ENCODE measurements at regions not wholly inside any gene's neighbourhood (a gene's known extent, or its start where the extent isn't known, plus 50 kb on each side); places are given as distances from the start of the nearest gene placed in this dataset.

DNA sequence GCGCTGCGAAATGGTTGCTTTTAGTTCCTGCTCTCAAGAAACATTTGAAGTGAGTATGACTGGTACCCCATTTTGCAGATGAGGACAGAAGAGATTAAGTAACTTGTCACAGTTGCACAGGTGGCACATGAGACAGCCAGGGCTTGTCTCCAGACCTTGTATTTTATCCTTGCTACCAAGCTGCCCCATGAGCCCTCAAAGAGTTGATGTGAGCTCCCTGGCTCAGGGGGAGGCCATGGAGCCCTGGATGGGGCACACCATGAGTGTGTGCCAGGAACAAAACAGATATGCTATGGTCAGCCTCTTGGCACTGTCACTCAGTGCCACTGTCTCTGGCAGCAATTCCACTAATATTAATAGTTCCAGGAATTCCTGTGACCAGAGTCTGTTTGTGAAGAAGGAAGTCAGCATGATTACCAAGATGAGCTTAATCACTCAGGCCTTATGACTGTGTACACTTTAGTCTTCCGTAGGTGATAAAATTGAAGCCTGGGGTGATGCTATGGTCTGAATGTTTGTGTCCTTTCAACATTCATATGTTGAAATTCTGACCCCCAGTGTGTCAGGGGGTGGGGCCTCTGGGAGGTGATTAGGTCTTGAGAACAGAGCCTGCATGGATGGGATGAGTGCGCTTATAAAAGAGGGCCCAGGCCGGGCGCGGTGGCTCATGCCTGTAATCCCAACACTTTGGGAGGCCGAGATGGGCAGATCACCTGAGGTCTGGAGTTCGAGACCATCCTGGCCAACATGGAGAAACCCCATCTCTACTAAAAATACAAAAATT lies 806.8 kb downstream of the AACS start:
- Histone ChIP-seq H3K9me3 (replicated peaks in 1 of 3) (no peaks in the 10 kb centered on the region), H3K4me3 (no peak overlapping the region), H3K36me3 (replicated peaks in 1 of 2) (no peaks in the 10 kb centered on the region), H3K4me1 (replicated peaks in 1 of 2) (no peaks in the 10 kb centered on the region), H3K27me3 (no peaks in the 10 kb centered on the region), H3K27ac (no peak overlapping the region)
- WGBS, 4 donors = 78 to 91% (median 86%) methylated on average over 8 to 9 of the region's 9 CpGs
- TF ChIP-seq, protein P1, sequence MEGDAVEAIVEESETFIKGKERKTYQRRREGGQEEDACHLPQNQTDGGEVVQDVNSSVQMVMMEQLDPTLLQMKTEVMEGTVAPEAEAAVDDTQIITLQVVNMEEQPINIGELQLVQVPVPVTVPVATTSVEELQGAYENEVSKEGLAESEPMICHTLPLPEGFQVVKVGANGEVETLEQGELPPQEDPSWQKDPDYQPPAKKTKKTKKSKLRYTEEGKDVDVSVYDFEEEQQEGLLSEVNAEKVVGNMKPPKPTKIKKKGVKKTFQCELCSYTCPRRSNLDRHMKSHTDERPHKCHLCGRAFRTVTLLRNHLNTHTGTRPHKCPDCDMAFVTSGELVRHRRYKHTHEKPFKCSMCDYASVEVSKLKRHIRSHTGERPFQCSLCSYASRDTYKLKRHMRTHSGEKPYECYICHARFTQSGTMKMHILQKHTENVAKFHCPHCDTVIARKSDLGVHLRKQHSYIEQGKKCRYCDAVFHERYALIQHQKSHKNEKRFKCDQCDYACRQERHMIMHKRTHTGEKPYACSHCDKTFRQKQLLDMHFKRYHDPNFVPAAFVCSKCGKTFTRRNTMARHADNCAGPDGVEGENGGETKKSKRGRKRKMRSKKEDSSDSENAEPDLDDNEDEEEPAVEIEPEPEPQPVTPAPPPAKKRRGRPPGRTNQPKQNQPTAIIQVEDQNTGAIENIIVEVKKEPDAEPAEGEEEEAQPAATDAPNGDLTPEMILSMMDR (IDR thresholded peaks at IDR 0.05) = no peak
- TF ChIP-seq POLR2A (IDR thresholded peaks at IDR 0.05) = no peak
- intact Hi-C loops (cut with DNase I) = no loop called here
- no peak for DNase-seq

DNA sequence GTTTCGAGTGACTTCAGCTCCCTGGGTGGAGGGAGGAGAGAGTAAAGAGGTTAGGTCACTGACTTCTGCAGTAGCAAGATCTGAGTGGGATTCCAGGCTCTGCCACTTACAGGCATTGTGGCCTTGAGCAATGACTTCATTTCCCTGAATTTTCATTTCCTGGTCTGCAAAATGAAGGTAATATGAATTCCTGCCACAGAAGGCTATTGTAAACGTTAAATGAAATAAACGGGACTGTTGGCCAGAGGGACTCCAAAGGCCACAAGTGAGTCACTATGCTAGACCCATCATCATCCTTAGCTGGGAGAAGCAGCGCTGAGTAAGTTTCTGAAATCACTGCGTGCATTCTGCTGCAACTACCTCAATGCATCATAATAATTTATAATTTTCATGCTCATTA lies 807.8 kb downstream of the AACS start:
- intact Hi-C loops (cut with DNase I) = no loop called here
- no peak overlapping the region for H3K27ac ChIP-seq
- H3K4me3 ChIP-seq = no peak overlapping the region
- no peaks in the 10 kb centered on the region for H3K27me3 ChIP-seq
- no peaks in the 10 kb centered on the region for H3K36me3 ChIP-seq (replicated peaks in 1 of 2)
- no peaks in the 10 kb centered on the region for H3K9me3 ChIP-seq (replicated peaks in 1 of 3)
- DNase-seq = no peak
- no peaks in the 10 kb centered on the region for H3K4me1 ChIP-seq (replicated peaks in 1 of 2)
- TF ChIP-seq, protein P1 (IDR thresholded peaks at IDR 0.05) = no peak
- TF ChIP-seq POLR2A (IDR thresholded peaks at IDR 0.05) = no peak
- 56 to 79% (median 70%) methylated on average over 5 of the region's 5 CpGs for WGBS, 4 donors

DNA sequence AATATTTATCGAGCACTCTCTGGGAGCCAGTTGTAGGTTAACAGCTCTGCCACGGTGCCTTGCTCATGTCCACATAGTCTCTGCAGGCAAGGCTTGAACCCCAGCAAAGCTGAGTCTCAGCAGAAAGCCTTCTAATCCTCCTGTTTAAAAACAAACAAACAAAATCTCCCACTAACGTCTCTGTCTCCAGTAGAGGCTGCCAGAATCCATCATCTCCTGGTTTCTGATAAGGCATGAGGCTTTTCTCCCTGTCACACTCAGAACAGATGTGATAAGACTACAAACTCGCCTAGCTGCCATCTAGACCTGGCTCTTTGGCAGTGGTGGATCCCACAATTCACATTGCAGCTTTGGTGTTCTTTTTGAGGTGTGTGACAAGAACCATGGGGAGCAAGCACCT lies 813.2 kb downstream of the AACS start:
- intact Hi-C loops (cut with DNase I) = no loop called here
- Histone ChIP-seq H3K4me1 (replicated peaks in 1 of 2) (no peaks in the 10 kb centered on the region), H3K36me3 (replicated peaks in 1 of 2) (no peaks in the 10 kb centered on the region), H3K27ac (no peak overlapping the region), H3K27me3 (no peaks in the 10 kb centered on the region), H3K4me3 (no peak overlapping the region), H3K9me3 (replicated peaks in 1 of 3) (no peaks in the 10 kb centered on the region)
- 25 to 39% (median 30%) methylated on average over 4 of the region's 4 CpGs for WGBS, 4 donors
- no peak for DNase-seq
- TF ChIP-seq, protein P1 (IDR thresholded peaks at IDR 0.05) = no peak
- no peak for TF ChIP-seq POLR2A (IDR thresholded peaks at IDR 0.05)

DNA sequence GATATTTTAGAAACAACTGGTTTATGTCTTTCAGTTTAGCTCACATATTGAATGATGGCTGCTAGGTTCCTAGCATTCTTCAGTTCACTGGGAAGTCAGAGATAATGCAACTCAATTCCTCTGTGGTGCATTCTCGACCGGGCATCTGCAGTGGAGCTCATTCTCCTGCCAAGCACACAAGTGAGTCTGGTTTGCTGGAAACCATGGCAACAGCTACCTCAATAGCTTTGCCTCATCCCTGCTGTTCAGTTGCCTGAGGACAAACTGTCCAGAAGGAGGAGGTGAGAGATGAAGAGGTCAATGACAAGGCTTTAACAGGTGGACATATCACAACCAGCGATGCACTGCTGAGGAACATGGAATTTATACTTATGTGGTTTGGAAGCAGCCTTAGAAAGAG lies 816.9 kb downstream of the AACS start:
- TF ChIP-seq, protein P1 (IDR thresholded peaks at IDR 0.05) = no peak
- no peak for TF ChIP-seq POLR2A (IDR thresholded peaks at IDR 0.05)
- H3K9me3 ChIP-seq (replicated peaks in 1 of 3) = no peaks in the 10 kb centered on the region
- H3K27me3 ChIP-seq = no peaks in the 10 kb centered on the region
- no peak overlapping the region for H3K4me3 ChIP-seq
- no peak overlapping the region for H3K27ac ChIP-seq
- 28 to 45% (median 35%) methylated on average over 3 of the region's 3 CpGs for WGBS, 4 donors
- peak in 2 of 7 donors; percentile 15 to 74 for DNase-seq
- H3K4me1 ChIP-seq (replicated peaks in 1 of 2) = no peaks in the 10 kb centered on the region
- intact Hi-C loops (cut with DNase I) = no loop called here
- H3K36me3 ChIP-seq (replicated peaks in 1 of 2) = no peaks in the 10 kb centered on the region

Data from adrenal gland (tissue), 9 donors.